Fibroblast of upper back skin (primary cell): ENCODE measurements at regions not wholly inside any gene's neighbourhood (a gene's known extent, or its start where the extent isn't known, plus 50 kb on each side); places are given as distances from the start of the nearest gene placed in this dataset.

Experiments used
- DNase-seq: peaks from one replicate; pipeline ENCODE4 v3.0.0-alpha.2; 2013

DNA sequence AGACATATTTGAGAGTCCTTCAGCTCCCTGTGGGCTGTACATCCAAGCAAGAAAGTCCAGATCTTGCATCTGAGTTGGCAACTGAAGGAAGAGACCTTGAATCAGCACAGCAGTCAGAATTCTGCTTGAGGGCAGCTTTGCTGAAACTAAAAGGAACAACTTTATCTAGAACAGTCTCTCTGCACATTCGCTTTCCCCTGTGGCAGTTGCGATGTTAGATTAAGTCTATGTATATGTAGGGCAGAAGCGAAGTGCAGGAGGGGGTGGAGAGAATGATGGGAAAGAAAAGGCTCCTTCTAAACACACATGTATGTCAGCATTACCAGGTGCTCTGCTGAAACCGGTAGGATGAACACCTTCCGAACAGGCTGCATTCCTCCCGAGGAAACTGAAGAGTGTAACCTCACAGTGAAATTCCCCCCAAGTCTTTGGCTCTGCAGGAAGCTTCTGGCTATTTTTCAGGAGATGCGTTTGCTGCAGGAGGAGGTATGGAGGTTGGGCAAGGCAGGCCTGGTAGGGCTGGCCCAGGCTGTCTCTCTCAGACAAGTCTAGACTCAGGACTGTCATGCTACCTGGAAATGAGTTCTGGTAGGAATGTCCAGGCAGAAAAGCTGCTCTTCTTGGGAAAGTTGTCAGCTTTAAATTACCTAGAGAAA lies 70.0 kb upstream of the ATL2 start:
- no peak for DNase-seq

DNA sequence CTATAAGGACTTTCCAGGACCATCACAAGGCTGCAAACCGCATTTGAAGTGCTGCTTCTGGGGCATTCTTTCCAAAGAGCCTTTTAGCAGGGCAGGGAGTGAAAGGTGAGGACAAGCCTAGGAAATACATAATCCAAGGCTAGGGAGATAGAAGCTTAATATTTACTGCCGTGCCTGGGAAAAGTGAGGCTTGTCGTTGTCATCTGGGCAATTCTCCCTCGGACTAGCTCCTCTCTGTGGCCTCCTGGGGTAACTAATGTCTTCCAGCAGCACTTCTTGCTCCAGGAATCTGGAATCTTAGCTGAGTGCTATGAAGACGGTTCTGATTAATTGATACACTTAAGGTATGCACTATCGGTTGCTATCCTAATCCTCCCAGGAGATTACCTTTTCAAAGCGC lies 69.3 kb upstream of the ATL2 start:
- no peak for DNase-seq

DNA sequence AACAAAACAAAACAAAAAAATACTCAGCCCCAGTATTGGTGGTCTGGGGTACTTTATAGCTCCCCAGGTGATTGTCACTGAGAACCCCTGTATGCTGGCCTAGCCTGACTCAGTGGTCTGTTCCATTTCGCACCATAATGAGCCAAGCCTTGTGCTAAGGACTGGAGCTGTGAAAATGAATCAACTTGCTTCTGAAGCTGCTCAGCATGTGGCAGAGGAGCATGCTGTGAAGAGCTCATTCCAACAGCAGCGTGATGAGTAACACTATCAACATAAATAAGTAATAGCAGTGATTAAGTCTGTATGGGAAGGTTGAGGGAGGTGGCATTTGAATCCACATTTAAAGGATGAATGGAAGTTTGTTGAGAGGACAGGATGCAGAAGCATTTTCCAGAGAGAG lies 67.2 kb upstream of the ATL2 start:
- peak; percentile 46 for DNase-seq

DNA sequence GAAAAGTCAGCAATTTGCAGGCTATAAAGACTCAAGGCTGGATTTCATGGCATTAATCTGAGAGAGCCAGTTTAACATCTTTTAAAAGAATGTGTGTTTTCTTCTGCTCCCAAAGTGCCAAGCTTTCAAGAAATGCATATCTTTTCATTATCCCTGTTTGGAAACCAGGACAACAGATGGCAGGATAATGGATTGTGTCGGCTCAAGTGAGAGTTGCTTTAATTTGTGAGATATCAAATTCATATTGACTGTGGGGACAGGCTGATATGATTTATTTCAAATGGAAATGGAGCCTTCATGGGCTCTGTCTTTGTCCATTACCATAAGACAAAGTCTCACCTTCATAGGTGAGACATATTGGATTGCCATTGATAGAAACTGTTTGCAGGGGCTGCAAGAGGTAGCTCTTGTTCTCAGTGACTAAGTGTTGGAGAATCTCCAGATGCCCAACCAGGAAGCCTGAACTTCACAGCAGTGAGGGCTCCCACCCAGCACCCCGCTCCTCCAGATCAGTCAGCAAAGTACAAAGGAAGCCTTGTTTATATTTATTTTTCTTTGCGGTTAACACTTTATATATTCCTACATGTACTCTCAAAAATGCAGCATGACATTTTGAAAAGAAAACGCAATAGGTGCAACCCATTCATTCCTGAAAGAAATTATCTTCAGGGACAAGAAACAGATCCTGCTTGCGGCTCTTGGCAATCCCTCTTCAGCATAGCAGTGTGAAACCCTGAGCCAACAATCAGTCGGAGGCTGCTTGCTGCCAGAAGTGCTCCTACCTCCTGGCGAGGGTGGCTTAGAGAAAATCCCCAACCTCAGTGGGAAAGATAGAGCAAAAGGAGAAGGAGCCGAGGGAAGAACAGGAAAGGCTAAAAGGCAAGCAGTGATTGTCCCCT lies 65.8 kb upstream of the ATL2 start:
- peak; percentile 22 for DNase-seq

DNA sequence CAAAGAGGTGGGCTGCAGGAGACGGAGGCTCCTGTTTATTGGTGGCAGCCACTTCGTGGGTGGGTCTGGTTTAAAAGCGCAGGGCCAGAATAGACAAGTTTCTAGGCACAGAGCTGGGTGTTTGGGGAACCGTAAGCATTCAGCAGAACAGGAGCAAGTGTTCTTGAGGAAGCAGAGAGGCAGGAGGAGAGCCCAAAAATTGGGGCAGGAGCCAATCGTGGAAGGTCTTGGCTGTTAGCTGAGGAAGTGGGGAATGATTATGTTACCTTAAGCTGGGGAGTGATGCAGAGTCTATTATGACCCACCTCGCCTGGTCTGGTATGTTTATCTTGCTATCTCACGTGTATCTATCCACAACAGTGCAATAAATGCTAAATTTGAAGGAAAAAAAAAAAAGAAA lies 64.3 kb upstream of the ATL2 start:
- no peak for DNase-seq

DNA sequence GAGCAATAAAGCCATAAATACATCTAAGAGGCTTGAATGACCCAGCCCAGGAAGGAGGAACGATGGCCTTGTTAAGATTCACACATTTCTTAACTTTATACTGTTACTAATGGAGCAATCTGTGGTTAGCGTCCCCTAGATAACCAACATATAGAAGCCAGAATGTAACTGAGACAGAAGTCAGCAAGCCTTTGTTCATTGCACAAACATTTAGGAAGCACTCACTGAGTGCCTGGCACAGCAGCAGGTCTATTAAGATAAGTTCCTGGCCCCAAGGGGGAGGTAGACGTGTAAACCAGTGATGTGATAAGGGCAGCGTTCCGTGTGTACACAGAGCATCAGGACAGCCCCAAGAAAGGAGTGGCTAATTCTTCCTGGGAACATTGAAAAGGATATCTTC lies 63.6 kb upstream of the ATL2 start:
- DNase-seq = no peak

DNA sequence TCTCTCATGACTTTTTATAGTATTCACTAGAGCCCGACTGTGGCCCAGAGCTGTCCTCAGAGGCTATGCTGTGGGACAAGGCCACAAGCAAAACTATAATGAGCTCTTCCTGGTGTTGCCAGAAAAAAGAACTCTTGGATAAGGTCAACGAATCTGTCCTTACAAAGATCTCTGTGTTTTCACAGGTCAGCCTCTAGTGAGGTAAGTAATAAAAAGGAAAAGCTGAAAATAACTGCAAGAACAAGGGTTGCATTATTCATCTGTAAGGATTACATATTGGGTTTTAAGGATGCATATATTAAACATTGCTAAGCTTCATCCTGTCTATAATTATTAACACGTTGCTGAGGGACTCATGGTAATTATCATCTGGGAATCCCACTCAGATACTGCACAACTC lies 62.8 kb upstream of the ATL2 start:
- no peak for DNase-seq

DNA sequence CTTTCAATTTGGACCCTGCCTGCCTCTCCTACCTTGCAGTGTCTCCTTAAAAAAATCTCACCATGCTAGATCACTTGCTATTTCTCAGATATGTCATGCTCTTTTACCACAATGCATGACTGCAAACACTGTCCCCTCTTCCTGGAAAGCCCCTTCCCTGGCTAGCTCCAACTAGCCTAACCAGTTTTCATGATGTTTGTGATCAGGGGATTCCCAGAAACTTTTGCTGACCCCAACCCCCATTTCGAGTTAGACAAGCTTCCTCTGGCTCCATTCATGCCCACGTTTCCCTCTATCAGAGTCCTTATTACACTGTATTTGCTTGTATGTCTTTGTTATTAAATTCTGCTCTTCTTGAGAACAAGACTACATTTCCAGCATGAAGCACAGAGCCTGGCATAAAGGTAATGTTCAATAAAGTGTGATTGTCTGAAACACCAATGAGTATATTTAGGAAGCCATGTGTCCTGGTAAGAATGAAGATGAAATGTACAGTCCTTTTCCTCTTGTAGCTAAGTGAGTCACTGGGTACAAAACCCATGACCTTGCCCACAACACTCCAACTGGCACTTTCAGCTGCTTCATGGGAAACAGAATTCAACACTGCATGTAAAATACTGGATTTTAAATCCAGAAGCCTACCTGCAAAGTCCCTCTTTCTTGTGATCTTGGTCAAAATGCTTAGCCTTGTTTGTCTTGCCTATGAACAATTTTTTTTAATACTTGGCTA lies 62.0 kb upstream of the ATL2 start:
- no peak for DNase-seq

DNA sequence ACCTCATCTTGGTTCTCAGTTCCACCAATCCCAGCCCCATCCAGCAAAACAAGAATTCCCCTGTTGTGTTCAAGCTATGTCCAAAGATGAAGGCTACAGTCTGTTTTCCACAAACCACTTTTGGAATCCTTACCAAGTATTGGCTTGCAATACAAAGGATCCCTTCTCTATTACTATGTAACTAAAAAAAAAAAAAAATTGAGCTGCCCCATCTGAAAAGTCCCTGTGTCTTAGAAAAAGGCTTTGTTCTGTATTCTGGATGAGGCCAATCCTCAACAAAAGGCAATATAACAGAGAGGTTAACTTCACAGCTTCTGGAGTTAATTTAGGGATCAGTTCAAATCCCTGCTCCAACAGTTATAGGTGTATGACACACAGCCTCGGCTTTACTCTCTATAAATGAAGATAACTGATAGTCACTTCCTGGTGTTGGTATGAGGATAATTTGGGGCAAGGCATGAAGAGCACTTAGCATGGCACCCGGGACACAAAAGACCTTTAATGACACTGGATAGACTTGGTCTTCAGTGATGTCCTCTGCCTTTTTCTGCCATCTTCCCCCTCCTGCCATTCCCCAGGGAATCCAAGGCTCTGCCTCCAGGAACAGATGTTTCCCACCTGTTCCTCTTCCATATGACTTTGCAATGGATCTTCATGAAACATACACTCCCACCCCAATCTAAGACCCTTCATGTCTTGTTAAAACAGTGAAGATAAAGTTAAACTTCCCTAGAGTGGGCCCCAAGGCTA lies 61.2 kb upstream of the ATL2 start:
- DNase-seq = no peak

DNA sequence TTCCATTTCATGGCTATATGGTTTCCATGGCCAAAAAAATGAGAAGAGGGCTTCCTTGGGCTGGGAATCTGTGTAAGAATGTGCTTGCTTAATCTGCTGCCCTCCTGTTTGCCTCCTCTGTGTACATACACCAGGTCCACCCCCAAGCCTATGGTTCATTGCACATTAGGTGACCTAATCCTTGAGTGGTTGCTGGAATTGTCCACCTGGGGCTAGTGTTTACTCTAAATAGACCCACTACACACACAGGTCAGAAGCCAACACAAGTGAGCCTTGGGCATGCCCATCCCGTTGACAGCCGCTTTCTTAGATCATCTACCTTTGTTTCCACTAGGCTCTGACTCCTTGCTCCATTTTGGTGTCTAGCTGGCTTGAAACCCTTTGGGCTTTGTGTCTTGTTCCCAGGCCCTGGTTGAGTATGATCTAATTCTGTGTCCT lies 59.2 kb upstream of the ATL2 start:
- no peak for DNase-seq

DNA sequence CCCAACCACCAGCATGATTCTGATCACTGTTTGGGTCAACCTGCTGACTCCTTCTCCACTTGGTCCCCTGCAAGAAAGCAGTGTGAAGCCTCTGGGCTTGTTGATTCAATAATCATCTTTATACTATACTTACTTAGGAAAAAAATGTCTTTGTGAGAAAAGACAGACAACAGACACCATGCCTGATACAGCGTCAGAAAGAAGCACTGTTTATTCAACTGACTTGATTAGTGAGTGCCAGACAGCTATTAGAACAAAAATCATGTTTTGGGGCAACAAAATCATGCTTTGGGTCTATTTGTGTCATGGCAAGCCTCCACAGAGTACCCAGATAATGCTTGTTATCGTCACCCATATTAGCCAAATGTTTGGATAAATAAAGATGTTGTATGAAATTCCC lies 58.7 kb upstream of the ATL2 start:
- no peak for DNase-seq

DNA sequence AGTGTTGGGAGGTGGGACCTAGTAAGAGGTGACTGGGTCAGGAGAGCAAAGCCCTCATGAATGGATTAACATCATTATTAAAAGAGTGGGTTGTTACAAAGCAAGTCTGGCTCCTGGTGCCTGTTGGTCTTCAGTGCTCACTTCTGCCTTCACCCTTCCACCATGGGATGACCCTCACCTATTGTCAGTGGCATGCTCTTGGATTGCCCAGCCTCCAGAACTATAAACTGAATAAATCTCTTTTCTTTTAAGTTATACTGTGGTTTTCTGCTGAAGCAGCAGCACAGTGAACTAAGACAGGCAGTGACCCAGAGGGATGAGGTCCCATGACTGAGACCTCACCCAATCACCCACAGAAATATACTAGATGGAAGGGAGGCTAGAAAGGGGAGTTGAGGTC lies 57.5 kb upstream of the ATL2 start:
- DNase-seq = no peak

DNA sequence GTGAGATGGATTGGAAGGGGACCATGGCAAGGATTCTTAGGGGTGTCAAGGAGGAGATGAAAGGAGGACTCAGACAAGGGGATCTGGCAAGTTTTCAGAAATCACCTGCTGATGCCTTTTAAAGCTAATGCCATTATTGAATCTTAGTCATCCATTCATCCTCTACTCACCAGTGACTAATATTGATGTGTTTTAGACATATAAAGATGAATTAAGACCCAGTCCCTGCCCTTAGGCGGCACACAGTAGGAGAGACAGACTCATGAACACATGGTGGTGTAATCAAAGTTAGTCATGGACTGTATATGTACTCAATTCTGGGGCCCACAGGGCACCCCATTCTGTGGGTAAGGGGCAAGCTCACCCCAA lies 56.5 kb upstream of the ATL2 start:
- no peak for DNase-seq

DNA sequence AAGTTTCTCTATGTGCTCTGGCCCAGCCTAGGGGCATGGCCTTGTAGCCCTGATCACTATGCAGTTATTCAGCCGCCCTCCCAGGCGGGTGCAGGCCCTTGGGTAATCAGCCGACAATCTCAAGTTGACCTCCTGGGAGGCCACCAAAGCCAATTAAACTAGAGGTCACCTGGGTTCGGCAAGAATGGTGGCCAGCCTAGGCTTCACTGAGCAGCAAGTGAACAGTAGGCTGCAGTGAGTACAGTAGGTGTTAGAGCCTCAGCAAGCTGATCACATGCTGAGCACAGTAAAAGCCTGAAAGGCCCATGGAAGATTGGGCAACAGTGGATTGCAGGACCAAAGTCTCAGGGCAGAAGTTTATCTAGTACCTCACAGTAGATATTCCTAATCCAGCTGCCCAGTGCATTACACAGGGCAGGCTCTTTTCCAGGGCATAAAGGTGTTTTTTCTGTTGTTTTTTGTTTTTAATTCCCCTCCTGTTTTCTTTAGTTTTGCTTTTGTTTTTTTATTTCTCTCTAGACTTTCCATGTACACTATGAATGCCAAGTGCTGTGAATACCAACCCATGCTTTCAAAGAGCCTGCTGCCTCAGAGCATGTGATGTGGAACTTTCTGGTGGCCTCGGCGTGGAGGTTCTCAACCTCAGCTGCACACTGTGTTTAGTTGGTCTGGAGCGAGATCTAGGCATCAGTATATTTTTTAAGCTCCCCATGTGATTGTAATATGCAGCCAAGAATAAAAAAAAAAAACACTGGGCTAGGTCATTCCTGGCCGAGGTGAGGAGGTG lies 55.9 kb upstream of the ATL2 start:
- no peak for DNase-seq

DNA sequence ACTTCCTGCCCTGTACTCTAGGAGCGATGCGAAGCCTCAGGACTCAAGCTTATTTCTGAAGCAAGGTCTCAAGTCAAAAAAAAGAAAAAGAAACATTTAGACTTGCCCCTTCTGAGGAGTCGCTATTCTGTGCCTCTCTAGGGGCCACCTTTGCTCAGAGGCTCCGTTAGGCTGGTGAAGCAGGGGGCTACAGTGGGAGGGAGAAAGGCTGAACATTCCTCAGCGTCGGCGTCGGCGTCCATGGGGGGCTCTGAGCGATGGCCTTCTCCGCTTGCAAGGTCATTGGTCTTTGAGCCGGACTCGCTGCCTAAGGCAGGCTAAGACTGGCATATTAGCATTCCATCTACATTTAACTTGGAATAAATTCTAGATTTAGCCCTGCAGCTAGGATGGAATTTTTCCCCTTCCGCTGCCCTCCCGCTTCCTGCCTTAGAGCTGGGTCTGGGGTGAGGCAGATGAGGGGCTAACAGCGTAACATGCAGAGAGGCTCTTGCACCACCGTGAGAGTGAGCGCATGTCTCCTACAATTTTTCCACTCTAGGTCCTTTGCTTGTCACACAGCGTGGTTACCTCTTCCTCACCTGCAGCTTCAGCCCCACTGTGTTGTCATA lies 53.6 kb upstream of the ATL2 start:
- DNase-seq = no peak

DNA sequence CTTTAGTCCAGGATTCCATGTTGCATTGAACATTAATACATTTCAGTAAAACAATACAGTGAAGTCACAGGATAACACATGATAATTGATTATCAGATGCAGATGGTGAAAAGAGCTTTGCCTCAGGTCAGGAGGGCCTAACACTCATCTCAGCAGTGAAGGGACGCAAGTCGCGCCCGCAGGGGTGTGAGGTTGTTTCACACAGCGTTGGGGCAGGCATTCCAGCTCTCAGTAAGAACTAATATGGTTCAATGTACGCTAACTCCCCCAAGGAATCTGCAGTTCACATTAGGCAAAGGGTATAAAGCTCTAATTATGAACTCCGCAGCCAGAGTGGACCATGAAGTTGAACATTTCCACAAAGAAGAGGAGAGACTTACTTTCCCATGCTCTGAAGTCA lies 53.1 kb upstream of the ATL2 start:
- DNase-seq = no peak

DNA sequence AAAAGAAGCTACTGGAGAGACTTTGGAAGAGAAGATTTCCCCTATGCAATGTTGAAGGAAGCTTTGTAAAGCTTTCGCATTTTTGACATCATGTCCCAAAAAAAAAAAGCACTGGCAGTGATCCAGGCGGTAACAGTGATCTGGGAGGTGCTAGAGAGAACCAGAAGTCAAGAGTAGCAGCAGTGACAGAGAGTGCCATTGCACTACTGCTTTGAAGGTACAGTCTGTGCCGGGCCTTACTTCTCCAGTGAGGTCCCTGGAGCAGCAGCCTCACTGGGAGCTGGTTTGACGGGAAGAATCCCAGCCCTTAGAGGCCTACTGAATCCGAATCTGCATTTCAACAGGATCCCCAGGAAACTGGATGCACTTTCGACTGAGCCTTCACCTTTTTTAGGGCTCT lies 50.9 kb upstream of the ATL2 start:
- no peak for DNase-seq

DNA sequence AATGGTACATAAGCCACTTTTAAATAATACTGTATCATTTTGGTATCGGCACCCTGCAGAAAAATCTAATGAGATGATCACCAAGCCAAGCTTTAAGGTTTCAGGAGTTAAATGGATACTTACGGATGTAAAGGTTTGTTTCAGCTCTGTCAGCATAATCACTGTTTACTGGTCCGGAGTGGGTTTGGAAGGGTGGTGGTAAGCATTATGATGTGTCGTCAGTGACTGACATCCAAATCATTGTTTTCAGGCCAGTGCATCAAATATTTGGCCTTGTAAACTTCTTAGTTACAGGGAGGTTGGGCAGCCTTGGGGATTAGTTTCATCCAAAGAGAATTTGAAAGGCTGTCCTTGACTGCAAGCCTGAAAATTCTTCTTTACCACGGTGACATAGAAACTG lies 50.0 kb upstream of the ATL2 start:
- no peak for DNase-seq
